H9 (cell line): ENCODE measurements at regions not wholly inside any gene's neighbourhood (a gene's known extent, or its start where the extent isn't known, plus 50 kb on each side); places are given as distances from the start of the nearest gene placed in this dataset.

Source experiments
- DNase-seq: peaks from one replicate; pipeline ENCODE4 v3.0.0-alpha.2; 2017
- H2AFZ ChIP-seq: one replicate; pipeline ENCODE4 v1.6.1; 2013; ENCODE audit warnings: mild to moderate bottlenecking, low read length, control low read depth, moderate library complexity
- H2AK5ac ChIP-seq: 2 replicates; pipeline ENCODE4 v1.6.1; 2013; ENCODE audit warnings: low read length, control low read depth, mixed read lengths; ENCODE audit not compliant: insufficient read length
- H2BK120ac ChIP-seq: one replicate; pipeline ENCODE4 v1.6.1; 2013; ENCODE audit warnings: low read depth, mild to moderate bottlenecking, low read length, control low read depth, inconsistent platforms; ENCODE audit not compliant: poor library complexity, severe bottlenecking
- H2BK12ac ChIP-seq: 2 replicates; pipeline ENCODE4 v1.6.1; 2013; ENCODE audit warnings: low read length, control low read depth, mixed read lengths, low read depth; ENCODE audit not compliant: insufficient read length
- H2BK15ac ChIP-seq: 2 replicates; pipeline ENCODE4 v1.6.1; 2013; ENCODE audit warnings: low read depth, low read length, control low read depth
- H2BK20ac ChIP-seq: one replicate; pipeline ENCODE4 v1.6.1; 2013; ENCODE audit warnings: low read depth, mild to moderate bottlenecking, low read length, control low read depth, inconsistent platforms; ENCODE audit not compliant: poor library complexity, severe bottlenecking
- H2BK5ac ChIP-seq: 2 replicates; pipeline ENCODE4 v1.6.1; 2013; ENCODE audit warnings: low read length, control low read depth, mixed read lengths; ENCODE audit not compliant: insufficient read length
- H3K14ac ChIP-seq: 2 replicates; pipeline ENCODE4 v1.6.1; 2013; ENCODE audit warnings: low read length, control low read depth; ENCODE audit not compliant: insufficient read depth
- H3K18ac ChIP-seq: 2 replicates; pipeline ENCODE4 v1.6.1; 2013; ENCODE audit warnings: low read depth, mild to moderate bottlenecking, mixed read lengths, low read length, control low read depth; ENCODE audit not compliant: insufficient read length
- H3K23ac ChIP-seq: 2 replicates; pipeline ENCODE4 v1.6.1; 2013; ENCODE audit warnings: low read length, control low read depth, mixed read lengths, low read depth; ENCODE audit not compliant: insufficient read length
- H3K23me2 ChIP-seq: 2 replicates; pipeline ENCODE4 v1.6.1; 2013; ENCODE audit warnings: low read depth, mild to moderate bottlenecking, mixed read lengths, low read length, control low read depth; ENCODE audit not compliant: insufficient read length, poor library complexity, severe bottlenecking
- H3K27ac ChIP-seq: 2 replicates; pipeline ENCODE4 v1.5.1; 2013; ENCODE audit warnings: low read length, control low read depth, mixed read lengths, low read depth; ENCODE audit not compliant: insufficient read length
- H3K27me3 ChIP-seq: 2 replicates; pipeline ENCODE4 v1.6.1; 2013; ENCODE audit warnings: low read length, control low read depth, inconsistent platforms; ENCODE audit not compliant: insufficient read depth
- H3K4ac ChIP-seq: 2 replicates; pipeline ENCODE4 v1.6.1; 2013; ENCODE audit warnings: low read depth, mild to moderate bottlenecking, control low read depth, inconsistent platforms, low read length, moderate library complexity
- H3K4me1 ChIP-seq: 2 replicates; pipeline ENCODE4 v1.6.1; 2013; ENCODE audit warnings: low read length, control low read depth, inconsistent platforms; ENCODE audit not compliant: insufficient read depth
- H3K4me2 ChIP-seq: 2 replicates; pipeline ENCODE4 v1.6.1; 2013; ENCODE audit warnings: low read length, control low read depth, mixed read lengths; ENCODE audit not compliant: insufficient read length, insufficient read depth
- H3K56ac ChIP-seq: 2 replicates; pipeline ENCODE4 v1.6.1; 2013; ENCODE audit warnings: low read depth, mild to moderate bottlenecking, mixed read lengths, low read length, control low read depth; ENCODE audit not compliant: insufficient read length
- H3K79me1 ChIP-seq: 2 replicates; pipeline ENCODE4 v1.6.1; 2013; ENCODE audit warnings: low read depth, mild to moderate bottlenecking, moderate library complexity, low read length, control low read depth, inconsistent platforms; ENCODE audit not compliant: insufficient read depth, poor library complexity, severe bottlenecking
- H3K79me2 ChIP-seq: 2 replicates; pipeline ENCODE4 v1.6.1; 2013; ENCODE audit warnings: low read length, control low read depth, inconsistent platforms; ENCODE audit not compliant: insufficient read depth
- H3K9ac ChIP-seq: 2 replicates; pipeline ENCODE4 v1.6.1; 2013; ENCODE audit warnings: low read length, control low read depth, mixed read lengths; ENCODE audit not compliant: insufficient read length; ENCODE audit errors: extremely low read depth
- H3K9me3 ChIP-seq: one replicate; pipeline ENCODE4 v1.6.1; 2013; ENCODE audit warnings: low read depth, low read length, inconsistent platforms; ENCODE audit not compliant: control insufficient read depth
- H3T11ph ChIP-seq: one replicate; pipeline ENCODE4 v1.6.1; 2013; ENCODE audit warnings: mild to moderate bottlenecking, low read length, control low read depth, inconsistent platforms
- H4K20me1 ChIP-seq: one replicate; pipeline ENCODE4 v1.6.1; 2013; ENCODE audit not compliant: control insufficient read depth, insufficient read length, insufficient read depth
- H4K5ac ChIP-seq: 2 replicates; pipeline ENCODE4 v1.6.1; 2013; ENCODE audit warnings: low read depth, mild to moderate bottlenecking, mixed read lengths, low read length, control low read depth; ENCODE audit not compliant: insufficient read length
- H4K8ac ChIP-seq: replicated peaks from 2 replicates; pipeline ENCODE4 v1.6.1; 2013; ENCODE audit warnings: low read length, control low read depth, mixed read lengths, low read depth; ENCODE audit not compliant: insufficient read length
- H4K91ac ChIP-seq: 2 replicates; pipeline ENCODE4 v1.6.1; 2013; ENCODE audit warnings: low read depth, mild to moderate bottlenecking, moderate library complexity, mixed read lengths, low read length, control low read depth; ENCODE audit not compliant: insufficient read length
- H3K27ac Mint-ChIP-seq, 3 experiments: 2 replicates in 2 of 3; 3 replicates in 1 of 3; pipeline ENCODE4 v1.8.0; 2020 to 2021; ENCODE audit warnings: mixed read lengths in 3 of 3, mild to moderate bottlenecking in 1 of 3, moderate library complexity in 1 of 3
- H3K27me3 Mint-ChIP-seq: 2 replicates; pipeline ENCODE4 v1.8.0; 2021; ENCODE audit warnings: low read depth, mild to moderate bottlenecking, moderate library complexity, mixed read lengths
- H3K36me3 Mint-ChIP-seq, 3 experiments: 2 replicates in 2 of 3; 3 replicates in 1 of 3; pipeline ENCODE4 v1.8.0; 2020 to 2021; ENCODE audit warnings: low read depth in 3 of 3, mixed read lengths in 3 of 3; ENCODE audit not compliant: insufficient read depth in 1 of 3
- H3K4me1 Mint-ChIP-seq, 2 experiments: 2 replicates each; pipeline ENCODE4 v1.8.0; 2020; ENCODE audit warnings: mixed read lengths in 2 of 2
- H3K4me3 Mint-ChIP-seq, 2 experiments: 2 replicates in 1 of 2; 3 replicates in 1 of 2; pipeline ENCODE4 v1.8.0; 2020 to 2021; ENCODE audit warnings: mild to moderate bottlenecking in 2 of 2, mixed read lengths in 2 of 2, moderate library complexity in 1 of 2
- H3K9me3 Mint-ChIP-seq, 2 experiments: 2 replicates in 1 of 2; 3 replicates in 1 of 2; pipeline ENCODE4 v1.8.0; 2020; ENCODE audit warnings: mild to moderate bottlenecking in 2 of 2, mixed read lengths in 2 of 2, moderate library complexity in 1 of 2
- CTCF ChIP-seq: fragments of 200-600 bp; sonication (generic); conservative IDR thresholded peaks from 3 replicates; pipeline ENCODE4 v1.8.0; 2021; ENCODE audit warnings: antibody characterized with exemption, mild to moderate bottlenecking
- WGBS: extraction: QIAGEN DNeasy Blood & Tissue Kit; methylation state at CpG from one replicate; pipeline ENCODE4 v1.1.7; 2013; ENCODE audit warnings: missing lambda C conversion rate, low lambda C conversion rate, mixed read lengths; ENCODE audit not compliant: insufficient read length; ENCODE audit errors: extremely low coverage; 5-methylcytosine and 5-hydroxymethylcytosine counted together

GRCh38 chr19:13600802-13601201 lies 94.5 kb upstream of the CACNA1A start:
- H3K9me3 Mint-ChIP-seq: peaks cover 0 to 2% of the 10 kb centered on the region in 2 experiments; a peak in 2 of 5 replicates
- Histone ChIP-seq H3K23me2 (no peaks in the 10 kb centered on the region), H2BK20ac (no peak overlapping the region), H3K27me3 (no peaks in the 10 kb centered on the region), H3K27ac (no peak overlapping the region), H2AK5ac (no peak overlapping the region), H3K23ac (no peak overlapping the region), H4K91ac (no peak overlapping the region), H3K14ac (no peak overlapping the region), H3K4ac (no peak overlapping the region), H4K5ac (no peak overlapping the region), H4K20me1 (no peaks in the 10 kb centered on the region), H3K56ac (no peak overlapping the region), H2AFZ (no peak overlapping the region), H4K8ac (no peak overlapping the region), H3K9ac (no peak overlapping the region), H3K4me1 (no peaks in the 10 kb centered on the region), H2BK15ac (no peak overlapping the region), H3K9me3 (no peaks in the 10 kb centered on the region), H2BK5ac (no peak overlapping the region), H2BK120ac (no peak overlapping the region), H3K18ac (no peak overlapping the region), H3K4me2 (no peak overlapping the region), H3K79me1 (no peaks in the 10 kb centered on the region), H3T11ph (no peak overlapping the region), H3K79me2 (no peaks in the 10 kb centered on the region), H2BK12ac (no peak overlapping the region)
- H3K27me3 Mint-ChIP-seq: no peaks in the 10 kb centered on the region; the same call in 1 of the 2 replicates
- H3K27ac Mint-ChIP-seq: no peak overlapping the region
- no peak for TF ChIP-seq CTCF
- H3K4me1 Mint-ChIP-seq: peaks cover 13 to 16% of the 10 kb centered on the region in 2 experiments
- no CpG with 5 or more reads among the region's 6 CpGs for WGBS
- H3K36me3 Mint-ChIP-seq: no peaks in the 10 kb centered on the region
- H3K4me3 Mint-ChIP-seq: no peak overlapping the region
- DNase-seq: no peak
